HG02588 (cell line): ENCODE measurements at regions not wholly inside any gene's neighbourhood (a gene's known extent, or its start where the extent isn't known, plus 50 kb on each side); places are given as distances from the start of the nearest gene placed in this dataset.

Experiments
- ATAC-seq: cut with Tn5 transposase; IDR thresholded peaks from one replicate; pipeline ENCODE4 v1.9.1; 2021; ENCODE audit warnings: mild to moderate bottlenecking, moderate library complexity; ENCODE audit not compliant: unreplicated experiment

- ATAC-seq = no peak
Observed at GRCh38 chr5:125298746-125299379, 552.4 kb upstream of the ZNF608 start.

DNA sequence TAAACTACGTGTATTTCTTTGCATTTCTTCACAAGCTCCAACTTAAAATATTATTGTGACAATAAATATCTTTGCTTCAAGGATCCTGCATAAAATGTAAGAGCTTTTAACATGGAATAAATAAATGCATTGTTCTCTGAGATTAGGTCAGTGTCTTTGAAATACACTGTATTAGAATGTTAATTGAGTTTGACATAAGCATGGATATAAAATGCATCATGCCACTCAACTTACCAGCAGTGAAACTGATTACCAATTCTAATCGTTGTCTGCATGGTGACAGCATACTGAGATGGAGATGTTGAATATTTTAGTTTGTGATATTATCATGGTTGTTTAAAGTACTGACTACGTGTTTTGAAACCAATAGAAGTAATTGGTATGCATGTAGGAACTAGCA, 555.3 kb upstream of the ZNF608 start:
- ATAC-seq = no peak

DNA sequence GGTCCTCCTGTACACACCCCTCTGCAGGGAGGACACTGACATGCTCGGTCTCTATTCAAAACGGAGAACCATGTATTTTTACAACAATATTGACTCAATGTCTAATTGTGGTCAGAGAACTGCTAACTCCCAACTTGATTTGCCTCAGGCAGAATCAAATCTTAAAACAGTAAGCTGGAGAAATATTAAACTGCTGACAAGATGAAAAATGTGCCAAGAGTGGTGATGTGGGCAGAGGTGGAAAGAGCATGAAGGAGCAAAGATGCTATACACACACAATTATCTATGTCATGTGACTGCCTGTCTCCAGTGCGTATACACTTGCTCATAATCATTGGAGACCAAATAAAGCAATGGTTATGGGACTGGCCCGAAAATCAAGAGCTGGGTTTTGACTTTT, 556.1 kb upstream of the ZNF608 start:
- ATAC-seq = no peak

DNA sequence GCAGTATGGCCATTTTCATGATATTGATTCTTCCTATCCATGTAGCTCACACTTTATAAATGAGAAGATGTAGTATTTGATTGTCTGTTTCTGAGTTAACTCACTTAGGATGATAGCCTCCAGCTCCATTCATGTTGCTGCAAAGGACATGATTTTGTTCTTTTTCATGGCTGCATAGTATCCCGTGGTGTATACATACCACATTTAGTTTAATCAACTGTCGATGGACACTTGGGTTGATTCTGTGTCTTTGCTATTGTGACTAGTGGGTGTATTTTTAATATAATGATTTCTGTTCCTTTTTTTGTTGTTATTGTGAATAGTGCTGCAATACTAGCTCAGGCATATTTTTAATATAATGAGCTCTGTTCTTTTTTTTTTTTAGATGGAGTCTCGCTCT, 560.3 kb upstream of the ZNF608 start:
- ATAC-seq = no peak

DNA sequence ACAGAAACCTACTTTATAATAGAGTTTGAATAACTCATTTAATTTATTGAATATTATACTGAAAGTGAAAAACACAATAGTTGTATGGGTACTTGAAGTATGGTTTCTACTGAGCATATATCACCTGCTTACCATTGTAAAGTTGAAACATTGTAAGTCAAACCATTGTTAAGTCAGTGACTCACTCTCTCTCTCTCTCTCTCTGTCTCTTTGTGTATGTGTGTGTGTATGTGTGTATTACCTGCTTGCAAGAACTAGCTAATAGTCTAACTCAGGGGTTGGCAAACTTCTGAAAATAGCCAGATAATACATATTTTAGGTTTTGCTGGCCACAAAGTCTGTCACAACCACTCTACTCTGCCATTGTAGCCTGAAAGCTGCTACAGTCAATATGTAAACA, 564.3 kb upstream of the ZNF608 start:
- ATAC-seq = no peak

DNA sequence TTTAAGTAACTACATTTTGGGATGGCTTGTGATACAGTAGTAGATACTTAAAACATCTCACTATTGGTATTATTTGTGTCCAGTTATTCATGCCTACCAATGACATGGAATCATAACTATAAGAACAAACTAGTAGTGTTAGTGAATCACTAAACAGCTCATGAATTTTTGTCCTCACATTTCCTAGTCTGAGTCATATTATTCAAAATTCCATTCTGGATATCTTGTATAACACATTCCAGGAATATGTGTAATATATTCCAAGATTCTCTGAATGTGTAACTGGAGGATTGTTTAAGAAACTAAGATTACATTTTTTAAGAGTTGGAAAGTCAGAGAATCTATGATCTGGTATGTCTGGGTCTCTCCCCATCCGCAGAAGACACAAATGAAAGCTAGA, 565.3 kb upstream of the ZNF608 start:
- no peak for ATAC-seq

DNA sequence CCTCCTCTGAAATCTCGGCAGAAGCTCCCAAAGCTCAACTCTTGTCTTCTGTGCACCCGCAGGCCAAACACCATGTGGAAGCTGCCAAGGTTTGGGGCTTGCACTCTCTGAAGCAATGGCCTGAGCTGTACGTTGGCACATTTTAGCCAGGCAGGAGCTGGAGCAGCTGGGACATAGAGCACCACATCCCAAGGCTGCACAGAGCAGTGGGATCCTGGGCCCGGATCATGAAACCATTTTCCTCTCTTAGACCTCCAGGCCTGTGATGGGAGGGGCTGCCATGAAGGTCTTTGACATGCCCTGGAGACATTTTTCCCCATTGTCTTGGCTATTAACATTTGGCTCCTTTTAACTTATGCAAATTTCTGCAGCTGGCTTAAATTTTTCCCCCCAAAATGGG, 567.1 kb upstream of the ZNF608 start:
- no peak for ATAC-seq

- ATAC-seq = no peak
Observed at GRCh38 chr5:125315306-125315705, 568.9 kb upstream of the ZNF608 start.

DNA sequence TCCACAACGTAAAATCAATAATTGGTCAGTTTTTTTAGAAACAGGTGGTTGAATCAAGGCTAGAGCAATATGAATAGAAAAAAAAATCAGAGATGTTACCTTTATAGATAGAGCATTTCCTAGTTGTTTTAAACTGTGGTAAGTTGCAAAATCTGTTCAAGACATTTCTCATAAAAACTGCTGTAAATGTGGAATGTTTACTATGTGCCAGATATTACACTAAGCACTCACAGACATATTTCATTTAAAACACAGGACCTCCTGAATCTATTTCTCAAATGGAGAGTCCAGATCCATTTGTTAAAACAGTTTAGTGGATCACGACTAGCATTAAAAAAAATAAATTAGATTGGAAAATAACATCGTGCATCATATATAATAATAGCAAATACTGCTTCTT, 570.0 kb upstream of the ZNF608 start:
- ATAC-seq = no peak

GRCh38 chr5:125316915-125317535, 570.6 kb upstream of the ZNF608 start:
- no peak for ATAC-seq

- no peak for ATAC-seq
Observed at GRCh38 chr5:125317536-125317995, 571.1 kb upstream of the ZNF608 start.

- no peak for ATAC-seq
Observed at GRCh38 chr5:125321654-125322053, 575.2 kb upstream of the ZNF608 start.

DNA sequence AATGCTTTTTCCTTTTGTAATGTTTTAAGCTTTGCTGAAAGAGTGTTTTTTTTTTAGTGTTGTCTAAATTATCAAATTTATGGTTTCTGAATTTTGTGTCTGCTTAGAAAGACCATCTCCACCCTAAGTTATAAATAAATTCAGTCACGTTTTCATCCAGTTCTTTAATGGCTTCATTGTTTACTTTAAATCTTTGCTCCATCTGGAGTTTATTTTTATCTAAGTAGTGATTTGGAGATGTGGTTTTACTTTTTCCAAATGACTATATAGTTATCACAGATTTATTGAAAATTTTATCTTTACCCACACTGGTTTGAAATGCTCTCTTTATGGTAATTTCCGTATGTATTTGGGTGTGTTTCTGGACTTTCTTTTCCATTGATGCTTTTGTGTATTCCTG, 577.2 kb upstream of the ZNF608 start:
- ATAC-seq = no peak

DNA sequence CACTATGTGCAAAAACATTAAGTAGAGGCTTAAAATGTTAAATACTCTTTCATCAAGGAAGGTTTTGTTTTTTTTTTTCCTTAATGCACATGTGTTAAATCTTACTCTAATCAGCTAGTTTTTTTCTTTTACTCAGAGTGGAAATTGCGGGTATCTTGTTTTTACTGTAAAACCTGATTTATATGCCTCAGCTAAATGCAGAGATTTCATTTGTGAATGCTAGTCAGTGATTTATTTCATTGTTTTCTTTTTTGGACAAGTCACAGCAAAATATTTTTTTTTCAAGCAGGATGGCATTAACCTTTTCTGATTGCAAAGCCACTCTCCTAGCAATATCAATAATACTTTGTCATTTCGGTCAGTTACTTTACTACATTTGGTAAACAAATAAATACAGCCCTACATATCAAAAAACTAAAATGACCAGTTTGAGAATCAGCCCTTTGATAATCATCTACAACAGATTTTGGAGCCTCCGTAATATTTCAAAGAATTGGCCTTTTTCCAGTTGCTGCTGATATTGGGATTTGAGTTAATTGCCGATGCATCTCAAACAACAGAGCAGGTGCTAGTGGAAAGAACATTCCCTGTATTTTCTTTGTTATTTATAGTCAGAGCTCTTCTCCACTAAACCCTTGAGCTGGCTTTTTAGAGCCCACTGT, 579.2 kb upstream of the ZNF608 start:
- no peak for ATAC-seq

DNA sequence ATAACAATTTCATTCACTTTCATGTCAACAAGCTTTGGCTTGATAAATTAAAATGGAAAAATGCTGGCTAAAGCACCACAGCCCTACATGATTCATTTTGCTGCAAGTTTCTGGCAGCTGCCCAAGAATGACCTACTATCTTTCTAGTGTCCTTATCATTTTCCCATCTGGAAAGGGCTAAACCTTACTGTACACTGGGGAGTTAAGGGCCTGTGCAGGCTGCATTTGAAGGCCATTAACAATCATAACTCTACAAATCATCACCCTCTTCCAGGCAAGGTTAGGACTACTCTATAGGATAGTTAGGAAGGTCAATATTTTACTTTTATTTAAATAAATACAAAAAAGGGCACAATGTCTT, 579.7 kb upstream of the ZNF608 start:
- no peak for ATAC-seq

DNA sequence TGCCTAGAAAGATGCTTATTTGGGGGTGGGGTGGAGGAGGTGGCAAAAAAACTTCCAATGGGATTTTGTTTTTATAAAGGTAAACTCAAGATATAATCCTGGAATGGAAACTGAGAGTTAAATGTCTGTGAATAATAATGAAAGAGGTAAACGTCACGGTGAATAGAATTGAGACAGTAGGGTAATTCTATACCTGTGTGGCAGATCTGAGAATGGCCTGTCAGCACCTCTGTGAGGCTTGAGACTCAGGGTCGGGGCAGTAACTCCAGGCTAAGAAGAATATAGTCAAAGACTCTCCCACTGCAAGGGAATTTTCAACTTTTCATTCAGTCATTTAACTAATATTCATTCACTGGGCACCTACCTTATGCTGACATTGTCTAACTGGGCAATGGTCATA, 581.2 kb upstream of the ZNF608 start:
- ATAC-seq = no peak

DNA sequence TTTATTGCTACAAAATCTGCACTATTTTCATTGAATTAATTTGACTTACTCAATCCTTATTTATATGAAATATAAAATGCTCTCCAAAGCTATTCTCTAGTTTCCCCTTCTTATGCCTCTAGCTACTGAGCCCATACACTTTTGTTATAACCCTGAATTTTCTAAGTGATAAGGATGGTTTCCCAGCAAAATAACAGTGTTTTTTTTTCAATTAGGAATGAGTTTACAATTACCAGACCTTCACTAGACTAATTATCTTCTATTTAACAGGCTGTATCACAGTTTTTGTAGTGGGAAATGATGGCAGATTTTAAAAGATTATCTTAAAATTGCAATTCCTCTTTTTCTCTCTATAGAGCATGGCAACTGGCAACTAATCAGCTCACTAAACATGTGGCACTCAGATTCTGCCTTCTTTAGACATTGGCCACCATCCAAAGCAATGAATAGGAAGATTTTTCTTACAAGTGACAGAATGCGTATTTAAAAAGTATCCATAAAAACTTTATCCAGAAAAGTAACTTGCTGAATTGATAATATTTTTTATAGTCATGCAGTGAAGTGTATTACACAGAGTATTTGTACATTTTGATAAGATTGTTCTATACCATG, 585.7 kb upstream of the ZNF608 start:
- no peak for ATAC-seq

DNA sequence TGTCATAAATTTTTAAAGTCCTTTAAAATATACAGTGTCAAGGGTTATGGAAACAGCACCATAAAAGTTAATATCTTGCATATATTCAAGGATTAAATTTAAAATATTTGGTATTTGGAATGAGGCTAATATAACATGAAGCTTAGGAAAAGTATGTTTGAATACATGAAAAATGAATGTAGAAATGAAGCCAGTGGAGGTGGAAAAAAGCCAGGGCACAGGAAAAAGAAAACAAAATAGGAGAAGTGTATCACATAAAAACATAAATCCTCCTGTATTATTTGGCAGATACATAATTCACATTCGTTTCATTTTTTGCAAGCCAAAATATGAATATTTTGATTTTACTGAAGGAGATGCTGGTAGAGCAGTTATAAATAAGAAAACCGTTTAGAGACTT, 587.0 kb upstream of the ZNF608 start:
- no peak for ATAC-seq

- ATAC-seq = no peak
Observed at GRCh38 chr5:125336401-125336800, 590.0 kb upstream of the ZNF608 start.

DNA sequence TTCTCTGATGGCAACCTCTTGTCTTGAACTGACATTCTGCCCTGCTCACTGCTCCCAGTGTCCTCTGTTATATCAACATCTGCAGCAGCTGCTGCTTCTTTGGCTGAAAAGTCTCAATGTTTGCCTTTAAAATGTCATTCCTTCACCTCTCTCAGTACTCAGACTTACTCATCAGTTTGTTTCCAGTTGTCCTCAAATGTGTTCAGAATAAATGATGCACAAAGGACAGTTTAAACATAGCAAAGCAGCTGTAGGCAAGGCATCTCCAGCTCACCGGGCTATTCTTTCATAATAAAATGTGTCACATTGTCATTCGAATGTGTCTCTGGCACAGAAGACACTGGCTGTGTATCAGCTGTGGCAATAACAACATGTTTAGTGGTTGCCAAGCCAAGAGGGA, 590.9 kb upstream of the ZNF608 start:
- no peak for ATAC-seq

DNA sequence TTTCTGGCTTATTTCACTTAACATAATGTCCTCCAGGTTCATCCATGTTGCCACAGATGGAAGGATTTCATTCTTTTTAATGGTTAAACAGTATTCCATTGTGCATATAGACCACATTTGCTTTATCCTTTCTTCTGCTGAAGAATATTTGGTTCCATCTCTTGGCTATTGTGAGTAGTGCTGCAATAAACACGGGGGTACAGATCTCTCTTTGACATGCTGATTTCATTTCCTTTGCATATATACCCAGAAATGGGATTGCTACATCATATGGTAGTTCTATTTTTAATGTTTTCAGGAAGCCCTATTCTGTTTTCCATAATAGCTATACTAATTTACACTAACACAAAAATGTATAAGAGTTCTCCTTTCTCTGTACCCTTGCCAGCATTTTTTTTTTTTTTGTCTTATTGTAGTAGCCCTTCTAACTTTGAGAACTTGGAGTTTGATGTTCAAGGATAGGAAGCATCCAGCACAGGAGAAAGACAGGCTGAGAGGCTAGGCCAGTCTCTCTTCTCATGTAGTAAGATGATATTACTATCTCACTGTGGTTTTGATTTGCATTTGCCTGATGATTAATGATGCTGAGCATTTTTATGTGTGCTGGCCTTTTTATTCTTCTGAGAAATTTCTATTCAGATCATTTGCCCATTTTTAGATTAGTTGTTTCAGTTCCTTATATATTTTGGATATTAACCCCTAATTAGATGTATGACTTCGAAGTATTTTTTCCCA, 592.2 kb upstream of the ZNF608 start:
- ATAC-seq = no peak
